ENCODE measurements at regions not wholly inside any gene's neighbourhood (a gene's known extent, or its start where the extent isn't known, plus 50 kb on each side); places are given as distances from the start of the nearest gene placed in this dataset.

DNA sequence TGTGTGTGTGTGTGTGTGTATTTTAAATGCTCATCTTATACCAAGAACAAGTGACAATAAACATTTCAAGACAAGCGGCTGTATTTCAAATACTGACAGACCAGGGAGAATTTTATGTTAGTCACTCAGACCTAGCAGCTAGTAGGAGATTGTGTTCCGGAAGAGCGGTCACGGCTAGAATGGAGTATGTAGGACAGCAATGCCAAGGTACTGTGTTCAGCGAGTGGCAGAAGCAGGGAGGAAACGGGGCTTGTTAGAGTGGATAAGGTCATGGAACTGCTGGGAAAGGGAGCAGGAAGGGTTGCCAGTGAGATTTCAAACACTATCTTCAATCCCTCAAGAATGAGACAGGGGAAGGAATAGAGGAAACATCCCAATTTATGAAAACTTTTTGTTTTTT, 260.5 kb upstream of the PITRM1 start:
- no peak overlapping the region for H3K27ac ChIP-seq (ENCODE audit: insufficient read depth, low read length)
- no peaks in the 10 kb centered on the region for H3K9me3 ChIP-seq (ENCODE audit: control insufficient read depth, insufficient read depth, low read depth, low read length)
- no peaks in the 10 kb centered on the region for H3K36me3 ChIP-seq (ENCODE audit: control insufficient read depth, insufficient read depth, low read length)
- DNase-seq (ENCODE audit: low read depth in 2 of 2) = no peak
- H3K4me3 ChIP-seq (replicated peaks in 1 of 4; ENCODE audit: control extremely low read depth in 1 of 4, insufficient read depth in 1 of 4, low read depth in 3 of 4, low read length in 4 of 4) = no peak overlapping the region
- TF ChIP-seq, protein P1, sequence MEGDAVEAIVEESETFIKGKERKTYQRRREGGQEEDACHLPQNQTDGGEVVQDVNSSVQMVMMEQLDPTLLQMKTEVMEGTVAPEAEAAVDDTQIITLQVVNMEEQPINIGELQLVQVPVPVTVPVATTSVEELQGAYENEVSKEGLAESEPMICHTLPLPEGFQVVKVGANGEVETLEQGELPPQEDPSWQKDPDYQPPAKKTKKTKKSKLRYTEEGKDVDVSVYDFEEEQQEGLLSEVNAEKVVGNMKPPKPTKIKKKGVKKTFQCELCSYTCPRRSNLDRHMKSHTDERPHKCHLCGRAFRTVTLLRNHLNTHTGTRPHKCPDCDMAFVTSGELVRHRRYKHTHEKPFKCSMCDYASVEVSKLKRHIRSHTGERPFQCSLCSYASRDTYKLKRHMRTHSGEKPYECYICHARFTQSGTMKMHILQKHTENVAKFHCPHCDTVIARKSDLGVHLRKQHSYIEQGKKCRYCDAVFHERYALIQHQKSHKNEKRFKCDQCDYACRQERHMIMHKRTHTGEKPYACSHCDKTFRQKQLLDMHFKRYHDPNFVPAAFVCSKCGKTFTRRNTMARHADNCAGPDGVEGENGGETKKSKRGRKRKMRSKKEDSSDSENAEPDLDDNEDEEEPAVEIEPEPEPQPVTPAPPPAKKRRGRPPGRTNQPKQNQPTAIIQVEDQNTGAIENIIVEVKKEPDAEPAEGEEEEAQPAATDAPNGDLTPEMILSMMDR (conservative IDR thresholded peaks at IDR 0.05 in 1 of 2, IDR thresholded peaks at IDR 0.05 in 1 of 2; ENCODE audit: low read depth in 1 of 2, low read length in 2 of 2) = no peak
- no peak for TF ChIP-seq EZH2 (IDR thresholded peaks at IDR 0.05; ENCODE audit: low read length, missing control alignments)
- no peaks in the 10 kb centered on the region for H3K79me2 ChIP-seq (ENCODE audit: control insufficient read depth, insufficient read depth, low read length)
- H2AFZ ChIP-seq (ENCODE audit: low read length) = no peak overlapping the region
- H3K4me1 ChIP-seq (ENCODE audit: control insufficient read depth, extremely low read depth, insufficient read depth, low read length) = no peaks in the 10 kb centered on the region
- no peak overlapping the region for H3K9ac ChIP-seq (ENCODE audit: insufficient read depth, low read length)
- H3K27me3 ChIP-seq (ENCODE audit: control insufficient read depth, insufficient read depth, low read length) = no peaks in the 10 kb centered on the region
- no peak overlapping the region for H3K4me2 ChIP-seq (ENCODE audit: extremely low read depth, insufficient read depth, low read length)
- H4K20me1 ChIP-seq (ENCODE audit: control insufficient read depth, extremely low read depth, insufficient read depth, low read length) = no peaks in the 10 kb centered on the region

DNA sequence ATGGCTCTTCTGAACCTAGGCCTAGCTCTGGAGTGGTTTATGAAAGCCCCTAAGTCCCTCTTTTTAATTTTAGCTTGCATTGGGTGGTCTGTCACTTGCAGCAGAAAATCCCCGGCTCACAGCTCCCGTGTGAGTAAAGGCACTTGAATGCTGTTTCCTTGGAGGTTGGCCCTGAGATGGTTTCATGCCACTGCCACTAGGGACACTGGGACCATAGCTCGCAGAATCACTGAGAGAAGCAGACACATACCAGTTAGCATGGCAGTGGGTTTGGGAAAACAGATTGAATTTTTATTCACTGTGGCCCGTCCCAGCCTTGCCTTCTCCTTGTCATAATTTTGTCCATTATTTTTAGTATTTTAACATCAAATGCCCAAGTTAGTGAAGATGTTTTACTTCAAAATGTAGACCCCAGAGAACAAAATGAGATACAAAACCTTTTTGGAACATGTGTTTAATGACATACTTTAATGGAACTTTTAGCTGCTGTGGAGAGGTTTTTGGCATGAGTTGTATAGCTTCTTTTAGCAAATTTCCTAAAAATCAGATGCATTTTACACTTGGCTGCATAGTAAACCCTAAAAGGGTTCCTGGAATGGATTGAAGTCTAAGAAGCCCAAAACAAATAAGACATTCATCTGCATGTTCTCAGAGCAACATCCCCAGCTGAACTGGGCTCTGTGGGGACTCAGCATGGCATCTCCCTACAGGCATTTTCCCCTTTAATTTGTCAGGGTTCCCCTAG, 259.7 kb upstream of the PITRM1 start:
- Histone ChIP-seq H3K4me1 (ENCODE audit: control insufficient read depth, extremely low read depth, insufficient read depth, low read length) (peaks cover 6% of the 10 kb centered on the region), H3K9me3 (ENCODE audit: control insufficient read depth, insufficient read depth, low read depth, low read length) (no peaks in the 10 kb centered on the region), H3K79me2 (ENCODE audit: control insufficient read depth, insufficient read depth, low read length) (no peaks in the 10 kb centered on the region), H3K36me3 (ENCODE audit: control insufficient read depth, insufficient read depth, low read length) (no peaks in the 10 kb centered on the region), H3K27me3 (ENCODE audit: control insufficient read depth, insufficient read depth, low read length) (no peaks in the 10 kb centered on the region), H3K4me2 (ENCODE audit: extremely low read depth, insufficient read depth, low read length) (no peak overlapping the region), H3K27ac (ENCODE audit: insufficient read depth, low read length) (no peak overlapping the region), H4K20me1 (ENCODE audit: control insufficient read depth, extremely low read depth, insufficient read depth, low read length) (no peaks in the 10 kb centered on the region), H3K9ac (ENCODE audit: insufficient read depth, low read length) (no peak overlapping the region), H3K4me3 (replicated peaks in 1 of 4; ENCODE audit: control extremely low read depth in 1 of 4, insufficient read depth in 1 of 4, low read depth in 3 of 4, low read length in 4 of 4) (no peak overlapping the region), H2AFZ (ENCODE audit: low read length) (no peak overlapping the region)
- TF ChIP-seq, protein P1 (conservative IDR thresholded peaks at IDR 0.05 in 1 of 2, IDR thresholded peaks at IDR 0.05 in 1 of 2; ENCODE audit: low read depth in 1 of 2, low read length in 2 of 2) = no peak
- TF ChIP-seq EZH2 (IDR thresholded peaks at IDR 0.05; ENCODE audit: low read length, missing control alignments) = no peak
- no peak for DNase-seq (ENCODE audit: low read depth in 2 of 2)

DNA sequence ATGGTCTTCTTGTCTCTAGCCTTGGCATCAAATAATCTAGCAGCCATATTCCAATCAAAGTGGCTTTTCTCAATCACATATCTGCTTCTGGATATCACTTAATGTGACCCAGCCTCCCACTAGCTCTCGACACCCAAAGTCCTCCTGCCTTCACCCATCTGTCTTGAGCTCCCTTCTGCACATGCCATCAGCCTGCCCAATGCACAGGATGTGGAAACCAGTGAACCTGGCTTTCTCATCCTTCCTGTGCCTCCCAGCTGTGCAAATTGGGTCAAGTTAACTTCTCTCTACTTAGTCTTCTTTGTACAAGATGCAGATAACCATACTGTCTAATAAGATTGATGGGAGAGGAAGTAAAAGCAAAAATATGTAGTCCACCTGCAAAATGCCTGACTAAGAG, 257.9 kb upstream of the PITRM1 start:
- H3K27me3 ChIP-seq (ENCODE audit: control insufficient read depth, insufficient read depth, low read length) = no peaks in the 10 kb centered on the region
- no peak for DNase-seq (ENCODE audit: low read depth in 2 of 2)
- H4K20me1 ChIP-seq (ENCODE audit: control insufficient read depth, extremely low read depth, insufficient read depth, low read length) = no peaks in the 10 kb centered on the region
- no peak overlapping the region for H3K27ac ChIP-seq (ENCODE audit: insufficient read depth, low read length)
- no peaks in the 10 kb centered on the region for H3K9me3 ChIP-seq (ENCODE audit: control insufficient read depth, insufficient read depth, low read depth, low read length)
- H2AFZ ChIP-seq (ENCODE audit: low read length) = no peak overlapping the region
- H3K36me3 ChIP-seq (ENCODE audit: control insufficient read depth, insufficient read depth, low read length) = no peaks in the 10 kb centered on the region
- H3K4me3 ChIP-seq (replicated peaks in 1 of 4; ENCODE audit: control extremely low read depth in 1 of 4, insufficient read depth in 1 of 4, low read depth in 3 of 4, low read length in 4 of 4) = no peak overlapping the region
- peaks cover 17% of the 10 kb centered on the region for H3K4me1 ChIP-seq (ENCODE audit: control insufficient read depth, extremely low read depth, insufficient read depth, low read length)
- H3K79me2 ChIP-seq (ENCODE audit: control insufficient read depth, insufficient read depth, low read length) = no peaks in the 10 kb centered on the region
- TF ChIP-seq, protein P1 (conservative IDR thresholded peaks at IDR 0.05 in 1 of 2, IDR thresholded peaks at IDR 0.05 in 1 of 2; ENCODE audit: low read depth in 1 of 2, low read length in 2 of 2) = no peak
- no peak for TF ChIP-seq EZH2 (IDR thresholded peaks at IDR 0.05; ENCODE audit: low read length, missing control alignments)
- H3K4me2 ChIP-seq (ENCODE audit: extremely low read depth, insufficient read depth, low read length) = no peak overlapping the region
- H3K9ac ChIP-seq (ENCODE audit: insufficient read depth, low read length) = no peak overlapping the region
